ENCODE measurements at regions not wholly inside any gene's neighbourhood (a gene's known extent, or its start where the extent isn't known, plus 50 kb on each side); places are given as distances from the start of the nearest gene placed in this dataset.

GRCh38 chr13:106423530-106423929, 111.9 kb downstream of the EFNB2 start:
- TF ChIP-seq GATA2 (IDR thresholded peaks at IDR 0.05; ENCODE audit: low read depth, low read length) (no peak), GATA3 (IDR thresholded peaks at IDR 0.05; ENCODE audit: low read depth, low read length) (no peak)

Data from SH-SY5Y (cell line).